Left ventricle myocardium superior (tissue), 1 donor: ENCODE measurements at regions not wholly inside any gene's neighbourhood (a gene's known extent, or its start where the extent isn't known, plus 50 kb on each side); places are given as distances from the start of the nearest gene placed in this dataset.

ENCODE experiments used
- ATAC-seq: fragments of 200-7000 bp; cut with Tn5 transposase; one replicate; pipeline ENCODE4 v1.9.1; 2020; ENCODE audit warnings: mild to moderate bottlenecking, moderate library complexity
- DNase-seq: peaks from one replicate; pipeline ENCODE4 v3.0.0-alpha.2; 2020
- intact Hi-C: fragments of 100-400 bp; cut with micrococcal nuclease; formaldehyde crosslinking; loops from one replicate; pipeline ENCODE4 v1.11.0; 2022
- donor health status: DM: no; HTN: yes; CAD: no; lungs with severe emphysema.

DNA sequence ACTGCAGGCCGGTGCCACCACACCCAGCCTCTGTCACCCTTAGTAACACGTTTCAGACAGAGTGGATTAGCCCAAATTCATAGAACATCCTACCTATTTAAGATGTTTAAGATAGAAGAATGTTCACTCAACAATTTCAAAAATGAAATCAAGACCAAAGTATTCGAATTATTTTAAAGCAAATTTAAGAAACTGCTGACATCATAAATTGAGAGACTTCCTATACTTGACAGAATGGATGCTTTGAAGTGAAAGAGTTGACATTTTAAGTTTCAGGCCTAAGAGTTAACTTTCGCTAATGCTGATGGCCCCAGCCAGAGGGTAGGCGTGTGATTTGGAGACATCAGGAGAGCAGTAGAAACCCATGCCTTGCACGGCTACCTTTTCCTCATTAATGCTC lies 271.9 kb downstream of the SS18 start:
- intact Hi-C loops: no loop called here
- ATAC-seq (no peak), DNase-seq (no peak)

DNA sequence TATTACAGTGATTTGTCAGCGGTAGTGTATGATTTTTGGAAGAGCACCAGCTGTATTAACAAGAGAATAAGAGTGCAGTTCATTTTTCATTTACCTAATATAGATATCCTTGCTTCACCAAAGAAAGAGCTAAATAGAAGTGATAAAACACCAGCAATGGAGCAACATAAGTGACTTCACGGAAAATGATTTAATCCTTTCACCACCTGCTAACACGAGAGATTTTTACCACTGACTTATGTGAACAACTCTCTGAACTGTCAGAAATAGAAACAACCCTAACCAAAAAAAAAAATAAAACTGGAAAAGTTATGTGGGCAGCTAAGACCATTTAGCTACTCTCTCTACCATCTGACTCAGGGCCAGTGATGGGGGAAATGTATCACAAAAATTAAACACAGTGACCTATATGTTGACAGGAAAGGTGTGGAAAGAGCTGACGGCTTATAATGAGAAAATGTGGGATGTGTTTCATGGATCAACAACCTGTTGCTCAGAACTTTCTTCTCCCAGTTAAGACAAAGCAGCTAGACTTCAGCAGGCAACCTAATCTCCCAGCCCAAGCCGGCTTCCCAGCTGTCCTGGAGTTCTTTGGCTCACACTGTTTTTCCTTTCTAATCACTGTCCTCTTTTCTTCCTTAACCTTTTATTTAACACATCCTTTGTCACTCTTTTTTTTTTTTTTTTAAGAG lies 272.7 kb downstream of the SS18 start:
- DNase-seq (no peak), ATAC-seq (no peak)
- intact Hi-C loops: no loop called here

DNA sequence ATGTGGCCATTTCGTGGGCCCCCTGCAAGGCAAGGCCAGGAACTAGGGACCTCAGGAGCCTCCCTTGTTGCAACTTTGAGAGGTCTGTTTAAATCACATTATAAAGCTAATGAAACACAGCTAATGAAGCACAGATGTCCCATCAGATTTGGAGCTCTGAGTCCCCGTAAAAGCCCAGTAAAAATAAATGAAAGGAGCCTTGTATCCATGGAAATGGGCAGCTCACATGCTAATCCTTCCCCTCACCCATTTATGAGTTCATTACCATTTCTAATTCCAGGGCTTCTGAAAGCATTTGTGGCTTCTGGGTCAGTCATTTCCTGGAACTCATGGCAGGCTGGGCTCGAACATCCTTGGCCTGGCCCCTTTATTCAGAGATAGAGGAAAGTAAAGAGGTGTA lies 274.8 kb downstream of the SS18 start:
- DNase-seq (no peak), ATAC-seq (no peak)
- intact Hi-C loops: no loop called here

DNA sequence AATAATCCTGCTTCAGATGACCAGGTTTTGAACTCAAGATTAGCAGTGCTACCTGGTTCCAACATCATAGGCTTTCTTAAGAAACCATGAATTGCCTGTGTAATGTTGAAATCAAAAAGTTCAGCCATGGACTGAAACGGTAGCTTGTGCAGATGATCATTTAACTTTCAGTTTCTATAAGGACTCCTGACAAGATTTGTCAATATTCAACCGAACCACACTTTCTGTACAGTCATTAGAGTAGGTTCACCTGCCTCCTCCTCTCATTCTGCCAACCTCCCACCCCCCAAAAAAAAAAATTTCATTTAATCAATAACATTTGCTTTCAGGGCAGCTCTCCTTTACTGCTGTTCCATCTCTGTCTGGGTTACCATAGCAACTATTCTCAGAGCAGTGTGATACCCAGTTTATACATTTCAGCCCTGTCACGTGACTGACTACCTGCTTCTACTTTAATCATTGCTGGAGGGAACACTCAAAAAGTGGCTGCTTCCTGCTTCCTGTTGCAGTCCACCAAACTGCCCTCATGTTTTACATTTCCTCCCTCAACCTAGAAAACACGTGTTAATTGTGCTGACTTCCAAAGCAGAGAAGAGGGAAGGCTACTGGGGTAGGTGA lies 275.5 kb downstream of the SS18 start:
- intact Hi-C loops: no loop called here
- ATAC-seq (no peak), DNase-seq (no peak)

DNA sequence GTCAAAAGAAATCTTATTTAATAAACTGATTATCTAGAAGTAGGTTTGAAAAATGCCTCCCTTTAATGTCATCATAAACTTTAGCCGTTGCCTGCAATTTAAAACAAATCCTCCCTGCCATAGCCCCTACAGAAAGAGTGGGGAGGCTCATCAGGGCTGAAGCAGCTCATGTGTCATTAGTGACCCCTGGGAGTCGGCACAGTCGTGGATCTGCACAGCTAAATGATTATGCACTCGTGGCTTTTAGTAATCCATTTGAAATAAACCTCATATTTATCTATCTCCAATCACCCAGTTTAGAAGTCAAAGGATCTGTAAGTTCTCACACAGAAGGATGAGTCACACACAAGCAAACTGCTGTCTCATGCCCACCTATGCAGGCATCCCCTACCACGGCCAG lies 277.3 kb downstream of the SS18 start:
- DNase-seq (no peak), ATAC-seq (no peak)
- intact Hi-C loops: no loop called here

DNA sequence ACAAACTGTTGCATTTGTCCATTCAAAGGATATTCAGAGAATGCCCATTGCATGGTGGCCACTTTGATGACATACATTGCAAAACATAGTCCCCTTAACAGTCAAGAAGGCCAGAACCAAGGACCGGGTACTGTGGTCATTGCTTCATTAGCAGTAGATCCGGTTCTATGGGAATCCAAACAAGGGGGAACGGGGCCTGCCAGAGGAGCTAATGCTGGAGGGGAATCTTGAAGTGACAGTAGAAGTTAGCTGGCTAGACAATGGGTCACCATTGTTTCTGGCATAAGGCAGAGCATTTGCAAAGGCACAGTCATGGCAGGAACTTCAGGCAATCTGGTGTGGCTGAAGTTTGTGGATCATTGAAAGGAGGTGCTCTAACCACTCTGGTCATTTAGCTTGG lies 279.7 kb downstream of the SS18 start:
- ATAC-seq: no peak
- intact Hi-C loops: no loop called here
- DNase-seq: no peak

DNA sequence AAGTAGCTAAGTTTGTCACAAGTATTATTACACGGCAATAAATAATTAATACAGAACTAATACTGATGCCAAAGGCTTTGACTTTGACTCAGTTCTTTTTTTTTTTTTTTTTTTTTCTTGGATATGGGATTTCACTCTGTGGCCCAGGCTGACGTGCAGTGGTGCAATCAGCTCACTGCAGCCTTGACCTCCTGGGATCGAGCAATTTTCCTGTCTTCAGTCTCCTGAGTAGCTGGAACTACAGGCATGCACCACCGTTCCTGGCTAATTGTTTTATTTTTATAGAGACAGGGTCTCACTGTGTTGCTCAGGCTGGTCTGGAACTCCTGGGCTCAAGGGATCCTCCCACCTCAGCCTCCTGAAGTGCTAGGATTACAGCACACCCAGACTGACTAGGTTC lies 284.5 kb downstream of the SS18 start:
- intact Hi-C loops: no loop called here
- no peak for ATAC-seq
- no peak for DNase-seq

DNA sequence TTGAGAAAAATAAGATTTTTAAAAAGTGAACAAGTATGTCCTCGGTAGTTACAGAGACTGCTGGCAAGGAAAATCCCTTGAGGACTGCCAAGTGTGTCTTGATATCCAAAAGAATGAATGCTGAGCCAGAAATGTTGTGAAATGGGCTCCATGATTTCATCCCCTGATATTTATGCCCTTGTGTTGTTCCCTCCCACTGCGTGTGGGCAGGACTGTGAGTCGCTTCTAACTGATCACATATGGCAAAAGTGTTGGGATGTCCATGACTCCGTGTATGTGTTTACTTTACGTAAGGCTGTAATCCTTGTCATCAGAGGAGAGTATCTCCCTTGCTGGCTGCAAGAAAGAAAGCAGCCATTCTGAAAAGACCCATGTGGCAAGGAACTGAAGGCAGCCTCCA lies 285.1 kb downstream of the SS18 start:
- intact Hi-C loops: no loop called here
- no peak for DNase-seq
- no peak for ATAC-seq

DNA sequence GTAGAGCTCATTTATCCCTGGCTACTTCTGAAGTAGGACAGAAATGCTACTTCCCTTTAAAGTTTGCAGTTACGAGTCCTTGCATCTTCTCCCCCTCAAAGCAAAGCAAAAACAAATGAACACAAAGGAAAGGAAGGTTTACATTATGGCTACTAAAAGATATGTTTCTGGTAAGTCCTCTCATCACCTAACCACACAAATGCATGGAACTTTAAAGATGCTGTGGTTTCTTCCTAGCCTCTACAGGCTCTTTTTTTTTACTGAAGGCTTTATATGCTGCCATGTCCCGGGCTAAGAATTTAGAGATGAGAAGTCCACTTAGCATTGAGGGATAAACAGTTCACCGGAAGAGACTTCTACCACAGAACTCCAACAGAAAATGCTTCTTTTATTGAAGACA lies 291.2 kb downstream of the SS18 start:
- DNase-seq (no peak), ATAC-seq (no peak)
- intact Hi-C loops: no loop called here

DNA sequence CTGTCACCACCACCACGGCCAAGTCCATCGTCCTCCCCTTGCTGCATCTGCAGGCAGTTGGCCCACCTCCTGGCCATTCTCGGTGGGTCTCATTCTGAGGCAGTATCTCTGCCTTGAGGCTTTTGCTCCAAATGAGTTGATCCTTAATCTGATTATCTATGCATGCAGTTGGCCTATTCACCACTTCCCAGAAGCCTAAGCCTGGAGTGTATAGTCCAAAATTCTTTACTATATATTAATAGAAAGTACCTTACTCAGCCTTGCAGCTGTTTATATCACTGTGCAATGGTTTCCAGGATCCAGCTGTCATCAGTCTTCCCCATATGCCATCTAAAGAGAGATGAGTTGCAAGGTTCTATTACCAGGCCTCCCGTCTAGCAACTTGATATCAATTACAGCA lies 292.4 kb downstream of the SS18 start:
- DNase-seq (no peak), ATAC-seq (no peak)
- intact Hi-C loops: no loop called here

DNA sequence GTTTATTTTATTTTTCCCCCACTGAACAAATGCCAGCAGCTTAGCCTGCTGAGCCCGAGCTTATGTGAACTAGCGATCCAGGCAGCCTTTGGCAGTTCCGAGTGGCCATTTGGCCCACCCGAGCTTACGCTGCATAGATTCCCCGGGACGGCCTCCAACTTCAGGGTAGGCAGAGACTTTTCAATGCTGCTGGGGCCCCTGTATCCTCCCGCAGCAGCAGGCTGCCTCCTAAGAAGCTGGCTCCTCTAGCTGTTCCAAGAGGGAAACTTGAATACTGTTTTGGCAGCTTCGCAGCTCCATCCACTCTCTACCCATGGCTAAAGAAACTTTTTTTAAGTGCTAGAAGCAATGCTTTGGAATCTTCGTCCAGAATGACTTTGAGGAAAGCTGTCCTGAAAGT lies 295.2 kb downstream of the SS18 start:
- intact Hi-C loops: no loop called here
- no peak for DNase-seq
- no peak for ATAC-seq

DNA sequence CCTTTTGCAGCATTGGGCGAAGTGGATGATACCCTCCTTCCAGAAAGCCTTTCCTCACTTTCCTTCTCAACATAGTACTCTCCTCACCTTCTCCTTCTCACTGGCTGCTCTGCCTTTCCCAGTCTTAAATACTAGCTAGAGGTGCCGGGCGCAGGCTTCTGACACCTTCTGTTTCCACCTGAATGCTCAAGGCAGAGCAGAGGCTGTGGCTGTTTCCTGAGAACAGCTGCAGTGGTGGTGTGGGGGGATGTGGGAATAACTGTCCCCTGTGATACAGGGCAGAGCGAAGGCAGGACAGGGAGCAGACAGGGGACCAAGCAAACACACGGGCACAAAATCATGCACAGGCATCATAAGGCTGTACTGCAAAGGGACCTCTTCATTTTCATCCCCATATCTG lies 303.1 kb downstream of the SS18 start:
- DNase-seq (no peak), ATAC-seq (no peak)
- intact Hi-C loops: no loop called here

DNA sequence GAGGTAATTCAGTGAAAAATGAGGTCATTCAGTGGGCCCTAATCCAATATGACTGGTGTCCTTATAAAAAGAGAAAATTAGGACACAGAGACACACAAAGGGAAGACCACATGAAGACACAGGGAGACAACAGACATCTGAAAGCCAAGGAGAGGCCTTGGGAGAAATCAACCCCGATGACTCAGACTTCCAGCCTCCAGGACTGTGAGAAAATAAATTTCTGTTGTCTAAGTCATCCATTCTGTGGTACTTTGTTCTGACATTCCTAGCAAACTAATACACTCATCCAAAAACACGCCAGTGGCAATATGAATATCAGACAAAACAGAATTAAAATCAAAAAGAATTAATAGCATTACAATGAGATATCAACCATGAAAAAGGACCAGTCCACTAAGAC lies 303.7 kb downstream of the SS18 start:
- no peak for DNase-seq
- intact Hi-C loops: no loop called here
- no peak for ATAC-seq

DNA sequence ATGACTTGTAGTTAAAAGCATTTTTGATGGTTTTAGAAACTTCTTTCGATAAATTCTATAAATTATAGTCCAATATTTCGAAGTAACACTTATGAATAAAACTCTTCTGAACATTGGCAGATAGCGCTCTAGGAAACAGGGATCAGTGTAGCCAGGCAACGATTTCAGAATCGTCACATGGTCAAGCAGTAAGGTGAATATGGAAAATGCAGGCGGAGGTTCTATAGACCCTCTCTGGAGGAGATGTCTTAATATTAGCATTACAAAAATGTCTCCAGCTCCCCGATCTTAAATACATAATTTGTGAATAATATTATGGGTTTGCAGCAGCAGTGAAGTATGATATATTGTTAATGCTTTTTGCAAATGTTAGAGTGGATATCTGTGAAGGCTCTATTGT lies 310.3 kb downstream of the SS18 start:
- ATAC-seq (no peak), DNase-seq (no peak)
- intact Hi-C loops: loop anchor here (5.0 kb wide), 1 partner anchor 38 kb away; no protein-coding TSS in a partner anchor

DNA sequence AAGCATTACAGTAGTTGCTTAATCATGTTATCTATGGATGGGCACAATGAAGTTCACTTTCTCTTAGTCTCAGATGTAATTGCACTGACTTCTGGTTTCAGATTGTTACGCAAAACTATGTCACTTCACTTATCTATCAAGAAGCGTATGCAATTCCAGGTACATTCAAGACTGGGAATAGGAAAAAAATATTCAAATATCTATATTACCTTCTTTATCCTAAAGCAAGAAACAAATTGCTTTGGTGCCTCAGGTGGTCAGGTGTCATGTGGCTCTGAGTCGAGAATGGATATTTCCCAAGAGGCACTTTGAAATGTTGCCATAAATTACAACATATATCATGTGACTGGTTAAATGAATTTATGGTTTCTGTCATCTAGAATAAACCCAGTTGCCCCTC lies 318.6 kb downstream of the SS18 start:
- ATAC-seq (no peak), DNase-seq (no peak)
- intact Hi-C loops: no loop called here

DNA sequence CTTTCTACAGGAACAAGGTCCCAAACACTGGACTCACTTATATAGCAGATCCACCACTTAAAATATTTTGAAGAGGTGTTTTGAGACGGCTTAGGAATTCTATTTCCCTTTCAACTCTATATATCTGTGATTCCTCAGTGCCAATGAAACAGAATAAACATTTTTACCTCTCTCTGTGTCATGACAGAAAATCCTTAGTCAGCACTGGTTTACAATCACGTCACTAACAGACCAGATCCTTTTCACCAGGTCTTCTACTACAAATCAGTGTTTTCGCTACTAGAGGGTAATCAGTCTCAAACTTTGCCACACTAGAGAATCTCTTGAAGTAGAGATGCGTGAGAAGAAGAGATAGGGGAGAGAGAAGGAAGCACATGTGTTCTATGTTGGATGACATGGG lies 325.6 kb downstream of the SS18 start:
- intact Hi-C loops: no loop called here
- no peak for DNase-seq
- no peak for ATAC-seq

DNA sequence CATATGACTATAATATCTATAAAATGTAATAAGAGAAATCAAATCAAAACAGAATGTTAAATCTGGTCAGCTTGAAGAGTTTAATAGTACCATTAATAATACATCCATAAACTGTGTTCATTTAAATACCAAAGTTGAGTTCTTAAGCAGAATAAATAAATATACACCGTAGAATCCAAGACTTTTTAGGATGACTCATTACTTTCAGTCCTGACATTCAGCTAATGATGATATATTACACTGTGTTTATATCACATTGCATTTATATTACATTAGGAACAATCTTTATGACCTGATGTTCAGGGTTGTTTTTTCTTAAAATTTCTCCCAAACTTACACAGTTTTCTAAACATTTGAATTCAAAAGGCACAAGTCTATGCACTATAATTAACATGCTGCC lies 331.3 kb downstream of the SS18 start:
- ATAC-seq: no peak
- no peak for DNase-seq
- intact Hi-C loops: no loop called here

DNA sequence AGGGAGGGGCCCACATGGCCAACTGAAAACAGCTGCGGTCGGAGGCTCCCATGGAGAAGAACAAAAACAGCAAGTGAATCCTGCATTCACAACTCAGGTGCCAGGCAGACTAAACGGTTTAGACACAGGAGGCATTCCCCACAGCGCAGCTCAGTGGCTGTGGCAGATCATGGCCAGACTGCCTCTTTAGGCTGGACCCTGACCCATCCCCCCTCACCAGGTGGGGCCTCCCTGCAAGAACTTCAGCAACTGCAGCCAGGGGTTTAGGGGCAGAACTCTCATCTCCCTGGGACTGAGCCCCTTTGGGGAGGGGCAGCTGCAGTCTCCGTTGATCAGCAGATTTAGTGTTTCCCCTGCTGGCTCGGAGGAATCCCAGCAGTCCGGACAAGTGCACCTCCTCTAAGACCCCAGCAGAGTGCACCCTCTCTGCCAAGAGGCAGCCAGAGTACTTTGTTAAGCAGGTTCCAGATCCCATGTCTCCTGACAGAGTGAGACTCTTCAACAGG lies 346.7 kb downstream of the SS18 start:
- DNase-seq (no peak), ATAC-seq (no peak)
- intact Hi-C loops: loop anchor here (5.0 kb wide), 1 partner anchor 39 kb away; no protein-coding TSS in a partner anchor

DNA sequence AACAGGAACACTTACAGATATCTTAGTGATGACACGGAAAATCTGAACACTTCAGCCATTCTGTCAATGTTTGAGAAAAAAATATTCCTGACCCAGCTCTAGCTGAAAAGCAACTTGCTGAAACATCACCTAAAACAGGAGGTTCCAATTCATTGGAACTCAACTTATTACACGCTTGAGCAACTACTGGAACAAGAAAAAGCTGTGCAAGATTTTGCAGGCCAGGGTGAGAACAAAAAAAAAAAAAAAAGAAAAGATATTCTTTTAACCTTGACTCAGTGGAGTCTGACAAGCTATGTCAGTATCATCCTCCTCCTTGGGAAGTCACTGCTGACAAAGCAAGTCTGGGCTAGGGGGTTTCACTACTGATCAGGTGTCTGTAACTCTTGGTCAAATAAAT lies 351.0 kb downstream of the SS18 start:
- DNase-seq: no peak
- no peak for ATAC-seq
- intact Hi-C loops: no loop called here

DNA sequence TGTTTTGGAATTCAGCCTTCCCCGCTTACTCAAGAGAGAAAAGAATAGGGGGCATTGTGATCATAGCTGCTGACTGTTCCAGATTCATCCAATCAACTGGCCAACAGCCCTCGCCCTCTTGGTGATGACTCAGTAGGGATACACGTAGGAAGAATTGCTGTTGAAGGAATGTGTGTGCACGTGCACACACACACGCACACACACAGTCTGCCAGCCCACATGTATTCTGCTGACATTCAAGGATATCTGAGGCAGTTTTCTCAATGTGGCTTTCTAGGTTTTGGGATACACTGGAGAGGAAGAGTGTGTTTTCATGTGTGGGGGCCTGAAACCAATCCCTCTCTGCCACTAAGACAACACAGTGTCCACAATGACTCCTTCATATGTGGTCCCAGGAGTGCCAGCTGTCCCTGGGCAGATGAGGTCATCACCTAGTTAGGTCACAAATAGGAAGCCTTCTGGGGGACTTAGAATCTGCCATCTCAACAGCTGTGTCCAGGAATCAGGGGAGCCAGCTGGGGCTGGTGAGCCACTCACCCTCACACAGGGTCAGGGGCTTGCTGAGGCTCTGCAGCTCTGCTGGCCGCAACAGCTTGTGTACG lies 352.6 kb downstream of the SS18 start:
- ATAC-seq: no peak
- DNase-seq: no peak
- intact Hi-C loops: no loop called here

DNA sequence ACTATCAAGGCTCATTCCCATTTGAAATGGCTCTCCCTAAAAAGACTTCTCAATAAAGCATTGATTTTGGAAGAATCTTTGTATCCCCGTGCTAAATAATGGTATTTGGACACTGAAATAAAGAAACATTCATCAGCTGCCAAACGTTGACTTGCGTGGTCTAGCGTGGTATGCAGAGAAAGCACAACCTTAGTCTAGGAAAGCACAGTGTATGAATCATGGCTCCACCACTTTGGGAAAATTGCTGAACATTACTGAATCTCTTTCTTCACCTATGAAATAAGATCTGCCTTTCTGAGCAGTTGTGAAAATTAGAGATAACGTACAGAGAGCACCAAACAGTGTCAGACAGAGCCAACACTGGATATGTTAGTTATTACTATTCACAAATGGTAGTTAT lies 353.9 kb downstream of the SS18 start:
- DNase-seq (no peak), ATAC-seq (no peak)
- intact Hi-C loops: no loop called here
